Aorta (tissue), 5 donors: ENCODE measurements at regions not wholly inside any gene's neighbourhood (a gene's known extent, or its start where the extent isn't known, plus 50 kb on each side); places are given as distances from the start of the nearest gene placed in this dataset.
"Not testable (repeated sequence)": the region's sequence is repeated elsewhere in the genome, so short reads cannot be mapped to it uniquely, and the experiment has no call there.

Experiments used
- ATAC-seq: fragments of 200-7000 bp; cut with Tn5 transposase; one replicate; pipeline ENCODE4 v1.9.1; 2022; ENCODE audit warnings: moderate library complexity; ENCODE audit not compliant: low FRiP score
- DNase-seq, 2 donors: peaks; one replicate each; pipeline ENCODE4 v3.0.0-alpha.2; 2020
- H3K27ac ChIP-seq, 2 donors: one replicate each; pipeline ENCODE4 v1.5.1; 2013; ENCODE audit warnings: low read length in 2 of 2, mild to moderate bottlenecking in 2 of 2, moderate library complexity in 2 of 2, control low read depth in 1 of 2, inconsistent platforms in 1 of 2, low read depth in 1 of 2
- H3K27me3 ChIP-seq, 2 donors: one replicate each; pipeline ENCODE4 v1.6.1; 2013; ENCODE audit warnings: control low read depth in 1 of 2, low read length in 1 of 2, mild to moderate bottlenecking in 1 of 2, moderate library complexity in 1 of 2; ENCODE audit not compliant: insufficient read depth in 2 of 2, control insufficient read depth in 1 of 2
- H3K36me3 ChIP-seq, 2 donors: one replicate each; pipeline ENCODE4 v1.6.1; 2013; ENCODE audit warnings: control low read depth in 1 of 2, low read length in 1 of 2, mild to moderate bottlenecking in 1 of 2; ENCODE audit not compliant: insufficient read depth in 2 of 2, control insufficient read depth in 1 of 2
- H3K4me1 ChIP-seq, 2 donors: one replicate each; pipeline ENCODE4 v1.6.1; 2013; ENCODE audit warnings: low read length in 2 of 2, control low read depth in 1 of 2, mild to moderate bottlenecking in 1 of 2, moderate library complexity in 1 of 2; ENCODE audit not compliant: insufficient read depth in 2 of 2, control insufficient read depth in 1 of 2
- H3K4me3 ChIP-seq, 2 donors: one replicate each; pipeline ENCODE4 v1.5.1; 2013; ENCODE audit warnings: low read length in 2 of 2, control low read depth in 1 of 2, mild to moderate bottlenecking in 1 of 2
- H3K9me3 ChIP-seq: one replicate; pipeline ENCODE4 v1.6.1; 2013; ENCODE audit warnings: mild to moderate bottlenecking, low read length; ENCODE audit not compliant: control insufficient read depth
- WGBS, 2 donors: extraction: QIAGEN DNeasy Blood & Tissue Kit; methylation state at CpG; one replicate each; pipeline ENCODE4 v1.1.7; 2013; 5-methylcytosine and 5-hydroxymethylcytosine counted together
- intact Hi-C, 2 donors: fragments of 100-400 bp; cut with DNase I; formaldehyde crosslinking; loops; one replicate each; pipeline versions ENCODE4 v1.14.2 to v1.15.0; 2022
- donor health status: healthy with polysubstance abuse.
- donor health status: Bipolar disorder and iron deficiency.
- donor health status: DM: no; HTN: no; CAD: no.
- donor health status: DM: no; HTN: no; CAD: no.
- donor health status: DM: yes; HTN: yes; CAD: no.

DNA sequence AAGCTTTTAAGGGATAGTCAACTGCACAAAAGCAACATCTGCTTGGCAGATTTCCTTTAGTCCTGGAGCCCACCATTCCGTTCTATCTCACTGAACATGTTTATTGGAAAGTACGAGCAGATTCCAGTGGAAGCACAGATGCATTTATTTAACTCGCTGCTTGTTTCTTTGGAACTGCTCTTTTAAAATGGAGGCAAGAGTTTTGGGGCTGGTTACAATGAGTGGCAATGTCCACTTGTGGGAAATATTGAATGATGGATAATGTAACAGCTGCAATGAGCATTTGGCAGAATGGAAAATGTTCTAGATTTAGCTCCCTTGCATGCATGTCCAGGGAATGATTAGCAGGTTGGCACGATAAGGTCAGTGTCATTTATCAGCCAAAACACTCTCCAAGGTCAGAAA lies 163.0 kb downstream of the ATP23 start:
- 21 to 47% methylated on average over 4 of the region's 4 CpGs for WGBS, 2 donors
- Histone ChIP-seq H3K36me3 (no peaks in the 10 kb centered on the region), H3K27ac (no peak overlapping the region), H3K4me1 (no peaks in the 10 kb centered on the region), H3K9me3 (peaks cover 6% of the 10 kb centered on the region), H3K27me3 (no peaks in the 10 kb centered on the region), H3K4me3 (no peak overlapping the region)
- intact Hi-C loops: no loop called here
- ATAC-seq: no peak
- no peak for DNase-seq

DNA sequence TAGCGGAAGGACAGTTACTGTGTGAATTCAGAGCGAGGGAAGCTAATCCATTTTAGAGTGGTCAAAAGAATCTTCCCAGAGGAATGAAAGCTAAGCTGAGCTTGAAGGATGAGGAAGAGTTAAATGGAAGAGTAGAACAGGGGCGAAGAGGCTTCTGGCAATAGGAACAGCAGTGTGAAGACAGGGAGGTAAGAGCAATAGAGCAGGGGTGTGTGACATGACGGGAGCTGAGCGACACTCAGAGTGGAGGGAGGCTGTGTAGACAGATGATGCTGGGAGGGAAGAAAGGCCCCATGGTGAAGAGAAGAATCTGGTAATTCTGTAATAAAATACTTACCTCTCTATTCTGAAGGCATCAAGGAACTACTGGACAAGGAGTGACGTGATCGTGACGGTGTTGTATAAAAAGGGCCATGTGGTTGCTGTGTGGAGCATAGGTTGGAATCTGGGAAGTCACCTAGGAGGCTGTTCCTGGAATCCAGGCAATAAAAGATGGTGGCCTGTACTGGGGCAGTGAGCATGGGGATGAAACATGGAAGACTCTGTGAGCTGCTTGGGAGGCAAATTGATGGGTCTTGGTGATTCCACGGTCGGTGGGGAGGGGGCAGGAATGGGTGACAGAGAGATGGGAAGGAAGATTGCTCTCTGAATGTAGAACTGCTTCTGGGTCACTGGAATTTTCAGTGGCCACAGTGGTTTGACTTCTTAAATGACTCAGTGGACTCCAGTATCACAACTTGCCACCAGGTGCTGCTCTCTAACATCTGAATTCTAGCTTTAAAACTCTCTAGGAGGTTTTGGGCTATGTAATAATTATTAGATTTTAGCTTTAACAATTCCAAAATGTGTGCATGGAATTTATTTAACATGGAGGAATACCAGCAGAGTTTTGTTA lies 164.1 kb downstream of the ATP23 start:
- Histone ChIP-seq H3K36me3 (no peaks in the 10 kb centered on the region), H3K4me3 (no peak overlapping the region), H3K9me3 (peaks cover 4% of the 10 kb centered on the region), H3K4me1 (no peaks in the 10 kb centered on the region), H3K27ac (no peak overlapping the region), H3K27me3 (no peaks in the 10 kb centered on the region)
- no peak for ATAC-seq
- no peak for DNase-seq
- WGBS, 2 donors: 87 to 91% methylated on average over 10 of the region's 10 CpGs
- intact Hi-C loops: no loop called here

DNA sequence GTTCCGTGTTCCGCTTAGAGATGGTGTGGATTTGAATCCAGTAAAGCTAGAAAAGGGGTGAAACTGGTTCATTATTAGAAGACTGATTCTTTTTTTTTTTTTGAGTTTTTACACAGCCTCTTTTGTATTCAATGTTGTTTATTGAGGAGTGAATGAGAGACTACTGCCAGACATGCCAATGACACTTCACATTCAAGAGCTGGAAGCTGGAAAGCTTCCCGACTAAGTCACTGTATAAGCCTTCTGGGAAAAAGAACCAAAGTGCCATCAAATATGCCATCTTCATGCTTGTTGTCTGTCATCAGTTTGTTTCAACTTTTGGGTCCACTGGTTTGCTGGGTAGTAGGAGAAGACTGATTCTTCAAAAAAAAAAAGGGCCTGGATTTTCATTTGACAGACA lies 164.8 kb downstream of the ATP23 start:
- no peaks in the 10 kb centered on the region for H3K27me3 ChIP-seq
- no peaks in the 10 kb centered on the region for H3K36me3 ChIP-seq
- H3K4me1 ChIP-seq: no peaks in the 10 kb centered on the region
- intact Hi-C loops: no loop called here
- WGBS, 2 donors: 81 to 92% methylated on average over 3 of the region's 3 CpGs
- H3K27ac ChIP-seq: no peak overlapping the region
- ATAC-seq (no peak), DNase-seq (no peak)
- no peak overlapping the region for H3K4me3 ChIP-seq
- H3K9me3 ChIP-seq: peaks cover 4% of the 10 kb centered on the region

DNA sequence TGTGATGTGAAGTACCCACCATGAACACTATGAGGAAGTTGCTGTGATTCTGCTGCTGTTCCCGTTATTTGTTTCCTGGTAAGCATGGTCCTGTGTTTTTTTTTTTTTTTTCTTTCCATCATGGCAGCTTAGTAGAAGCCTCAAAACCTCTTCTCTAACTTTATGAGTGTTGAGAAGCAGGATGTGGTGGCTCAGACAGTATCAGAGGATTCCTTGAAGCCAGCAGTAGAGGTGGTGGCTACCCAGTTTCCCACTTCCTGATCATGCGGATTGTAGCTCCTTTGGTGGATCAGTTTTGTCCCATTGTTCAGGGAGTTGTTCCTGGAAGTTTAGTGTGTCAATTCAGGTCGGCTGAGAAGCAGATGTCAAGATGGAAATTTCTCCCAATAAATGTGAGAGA lies 175.8 kb downstream of the ATP23 start:
- no peaks in the 10 kb centered on the region for H3K27me3 ChIP-seq
- no peaks in the 10 kb centered on the region for H3K4me1 ChIP-seq
- no peaks in the 10 kb centered on the region for H3K36me3 ChIP-seq
- intact Hi-C loops: no loop called here
- WGBS, 2 donors: 63 to 80% methylated on average over 3 of the region's 3 CpGs
- DNase-seq (no peak), ATAC-seq (no peak)
- H3K9me3 ChIP-seq: no peaks in the 10 kb centered on the region
- no peak overlapping the region for H3K27ac ChIP-seq
- no peak overlapping the region for H3K4me3 ChIP-seq

DNA sequence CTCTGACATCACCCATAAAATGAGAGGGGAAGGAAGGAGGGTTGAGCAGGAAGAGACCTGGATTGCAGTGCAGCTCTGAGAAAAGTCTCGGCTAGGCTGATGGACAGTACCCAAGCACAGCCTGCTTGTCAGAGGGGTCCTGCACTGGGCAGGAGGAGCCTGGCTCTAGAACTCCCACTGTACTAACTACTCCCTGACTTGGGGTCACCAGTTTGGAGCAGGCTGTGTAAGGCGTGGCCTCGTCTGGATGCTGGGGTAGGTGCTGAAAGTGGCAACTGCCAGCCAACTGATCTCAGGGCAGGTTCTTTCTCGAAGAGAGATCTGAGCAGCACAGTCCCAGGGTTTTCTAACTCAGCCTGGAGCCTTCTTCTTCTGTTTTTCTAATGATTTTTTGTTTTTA lies 176.3 kb downstream of the ATP23 start:
- ATAC-seq (no peak), DNase-seq (no peak)
- Histone ChIP-seq H3K36me3 (no peaks in the 10 kb centered on the region), H3K4me1 (no peaks in the 10 kb centered on the region), H3K9me3 (no peaks in the 10 kb centered on the region), H3K4me3 (no peak overlapping the region), H3K27ac (no peak overlapping the region), H3K27me3 (no peaks in the 10 kb centered on the region)
- 61 to 65% methylated on average over 4 of the region's 4 CpGs for WGBS, 2 donors
- intact Hi-C loops: no loop called here

DNA sequence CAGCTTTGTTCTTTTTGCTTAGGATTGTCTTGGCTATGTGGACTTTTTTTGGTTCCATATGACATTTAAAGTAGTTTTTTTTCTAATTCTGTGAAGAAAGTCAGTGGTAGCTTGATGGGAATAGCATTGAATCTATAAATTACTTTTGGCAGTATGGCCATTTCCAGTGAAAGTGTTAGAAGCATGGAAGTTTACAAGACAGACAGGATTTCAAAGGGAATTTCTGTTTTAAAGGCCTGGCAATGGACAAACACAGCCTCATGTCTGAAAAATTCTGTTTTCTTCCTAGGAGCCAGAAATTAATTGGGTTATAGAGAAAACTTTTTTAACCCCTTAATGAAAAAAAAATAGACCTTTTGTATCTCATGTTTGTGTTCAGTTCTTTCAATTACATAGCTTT lies 184.4 kb downstream of the ATP23 start:
- H3K36me3 ChIP-seq, H3K27ac ChIP-seq, H3K4me3 ChIP-seq, H3K4me1 ChIP-seq, H3K27me3 ChIP-seq, DNase-seq, H3K9me3 ChIP-seq, ATAC-seq, intact Hi-C loops: not testable (repeated sequence)

DNA sequence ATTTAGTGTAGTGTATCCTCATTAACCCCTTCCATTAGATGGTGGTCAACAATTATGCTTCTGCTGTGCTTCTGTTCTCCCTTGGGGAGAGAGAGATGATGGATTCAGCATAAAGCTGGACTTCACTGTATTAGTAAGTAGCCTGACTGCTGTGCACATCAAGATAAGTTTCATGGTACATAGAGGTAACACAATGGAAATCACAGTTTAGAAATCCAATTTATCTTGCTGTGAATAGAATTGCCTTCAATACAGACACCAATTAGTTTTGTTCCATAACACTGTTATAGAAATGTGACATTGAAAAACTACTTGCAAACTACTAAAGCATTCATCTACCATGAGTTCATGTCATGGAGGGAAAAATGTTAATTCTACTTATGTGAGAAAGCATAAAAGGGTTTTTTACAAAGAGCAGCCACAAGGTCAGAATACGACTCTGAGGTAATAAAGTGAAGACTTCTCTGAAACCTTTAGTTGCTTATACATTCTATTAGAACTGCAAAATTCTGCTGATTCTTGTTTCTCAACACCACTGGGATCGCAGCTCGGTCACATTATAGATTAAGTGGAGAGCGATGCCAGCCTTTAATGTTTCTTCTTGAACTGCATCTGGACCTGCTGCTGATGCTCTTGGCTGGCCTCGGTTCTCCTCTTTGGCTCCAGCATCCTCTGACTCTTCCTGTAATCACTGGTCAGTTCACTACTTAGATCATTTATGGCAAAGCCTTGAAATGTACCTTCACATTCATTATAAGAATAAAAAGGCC lies 190.8 kb downstream of the ATP23 start:
- no peak overlapping the region for H3K4me3 ChIP-seq
- DNase-seq (no peak), ATAC-seq (no peak)
- no peak overlapping the region for H3K27ac ChIP-seq
- no peaks in the 10 kb centered on the region for H3K36me3 ChIP-seq
- 74 to 78% methylated on average over 5 of the region's 5 CpGs for WGBS, 2 donors
- H3K27me3 ChIP-seq: no peaks in the 10 kb centered on the region
- no peaks in the 10 kb centered on the region for H3K4me1 ChIP-seq
- intact Hi-C loops: no loop called here
- peaks cover 2% of the 10 kb centered on the region for H3K9me3 ChIP-seq

DNA sequence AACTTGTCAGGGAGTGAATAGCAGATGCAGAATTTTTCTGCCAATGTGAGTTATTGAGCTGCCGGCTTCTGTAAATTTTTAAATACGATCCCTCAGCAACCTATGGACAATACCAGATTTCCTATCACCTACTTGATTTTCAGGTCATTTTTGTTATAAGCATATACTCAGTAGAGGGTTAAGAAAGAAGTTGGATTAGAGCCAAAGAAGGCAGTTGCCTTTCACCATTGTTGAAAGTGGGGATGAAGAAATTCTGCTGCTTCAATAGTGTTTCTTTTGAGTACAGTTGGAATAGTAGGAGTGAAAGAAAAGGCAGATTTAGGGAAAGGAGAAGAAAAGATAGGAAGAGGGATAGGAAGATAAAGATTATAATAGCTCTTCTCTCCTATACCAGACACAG lies 197.1 kb downstream of the ATP23 start:
- Histone ChIP-seq H3K36me3 (no peaks in the 10 kb centered on the region), H3K27ac (no peak overlapping the region), H3K4me1 (no peaks in the 10 kb centered on the region), H3K9me3 (no peaks in the 10 kb centered on the region), H3K4me3 (no peak overlapping the region), H3K27me3 (no peaks in the 10 kb centered on the region)
- ATAC-seq: no peak
- DNase-seq: no peak
- 58 to 78% methylated on average over 2 of the region's 2 CpGs for WGBS, 2 donors
- intact Hi-C loops: no loop called here

DNA sequence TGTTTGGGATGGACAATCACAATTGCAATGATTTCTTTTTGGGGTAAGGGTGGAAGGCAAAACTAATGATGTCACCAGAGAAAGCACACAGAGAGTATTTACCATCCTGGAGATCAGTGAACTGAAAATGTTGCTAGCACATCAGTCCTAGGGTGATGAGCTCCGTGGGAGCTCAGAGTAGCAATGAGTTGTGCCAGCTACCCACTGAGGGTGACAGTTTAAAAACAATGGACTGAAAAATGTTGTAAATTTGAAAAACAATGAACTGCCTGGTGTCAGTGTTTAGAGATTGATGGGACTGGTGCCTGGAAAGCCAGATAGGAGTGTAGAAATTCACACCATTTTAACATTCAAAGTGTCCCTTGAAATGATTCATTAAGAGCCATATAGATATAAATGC lies 198.5 kb downstream of the ATP23 start:
- Histone ChIP-seq H3K4me1 (no peaks in the 10 kb centered on the region), H3K9me3 (no peaks in the 10 kb centered on the region), H3K4me3 (no peak overlapping the region), H3K27me3 (no peaks in the 10 kb centered on the region), H3K36me3 (no peaks in the 10 kb centered on the region), H3K27ac (no peak overlapping the region)
- ATAC-seq (no peak), DNase-seq (no peak)
- 0 to 3% methylated on average over 1 of the region's 1 CpG for WGBS, 2 donors
- intact Hi-C loops: no loop called here
